HG02870 (cell line): ENCODE measurements at regions not wholly inside any gene's neighbourhood (a gene's known extent, or its start where the extent isn't known, plus 50 kb on each side); places are given as distances from the start of the nearest gene placed in this dataset.

Experiments used
- ATAC-seq: cut with Tn5 transposase; IDR thresholded peaks from one replicate; pipeline ENCODE4 v1.9.1; 2021; ENCODE audit warnings: mild to moderate bottlenecking, moderate library complexity; ENCODE audit not compliant: unreplicated experiment

DNA sequence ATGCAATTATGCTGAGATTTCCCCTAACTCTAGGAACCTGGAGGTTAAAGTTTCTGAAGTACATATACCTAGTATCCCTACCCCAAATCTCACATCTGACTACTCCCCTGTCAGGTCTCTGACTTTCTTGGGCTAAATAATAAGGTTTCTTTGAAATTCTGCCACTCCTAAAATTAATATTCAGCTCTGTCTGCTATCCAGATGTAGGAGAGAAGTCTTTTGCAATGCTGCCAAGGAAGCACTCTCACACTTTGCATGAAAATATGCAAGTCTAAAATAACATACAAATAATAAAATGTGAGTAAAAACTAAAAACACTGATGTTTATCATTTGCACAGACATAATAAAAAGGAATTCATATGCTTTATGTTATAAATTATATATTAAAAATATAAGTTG lies 196.9 kb upstream of the LRFN5 start:
- no peak for ATAC-seq

DNA sequence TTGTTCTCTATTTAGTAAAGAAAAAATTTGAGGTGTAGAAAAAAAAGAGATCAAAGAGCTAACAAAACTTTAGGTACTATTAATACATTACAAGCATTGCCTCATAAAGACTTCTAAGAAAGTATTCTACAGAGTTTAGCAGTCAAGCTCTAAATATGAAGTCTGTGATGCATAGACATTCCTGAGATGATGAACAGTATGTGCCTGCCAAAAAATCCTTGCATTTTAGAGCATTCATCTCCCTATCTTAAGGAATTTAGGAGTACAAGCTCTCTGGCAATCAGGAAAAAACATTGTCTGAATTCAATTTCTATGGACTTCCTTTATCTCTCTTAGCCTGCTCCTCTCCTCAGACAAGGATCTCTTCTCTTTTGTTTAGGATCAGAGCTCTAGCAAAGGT lies 202.6 kb upstream of the LRFN5 start:
- no peak for ATAC-seq

DNA sequence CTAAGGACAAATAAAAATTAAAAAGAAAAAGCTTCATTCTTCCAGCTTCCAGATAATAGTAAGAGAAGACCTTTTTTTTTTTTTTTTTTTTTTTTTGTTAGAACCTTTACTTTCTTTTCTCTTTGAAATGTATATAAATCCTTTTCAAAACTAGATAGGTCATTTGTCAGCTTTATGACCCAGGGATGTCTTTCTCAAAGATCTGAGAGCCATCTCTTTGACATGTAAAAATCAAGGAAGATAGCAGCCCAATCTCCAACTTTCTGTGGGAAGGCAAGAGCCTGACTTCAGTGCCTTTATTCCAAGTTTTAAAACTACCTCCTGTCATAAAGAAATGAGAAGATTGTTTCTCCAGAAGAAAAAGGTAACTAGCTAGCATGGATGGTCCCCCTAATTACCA lies 203.3 kb upstream of the LRFN5 start:
- no peak for ATAC-seq

DNA sequence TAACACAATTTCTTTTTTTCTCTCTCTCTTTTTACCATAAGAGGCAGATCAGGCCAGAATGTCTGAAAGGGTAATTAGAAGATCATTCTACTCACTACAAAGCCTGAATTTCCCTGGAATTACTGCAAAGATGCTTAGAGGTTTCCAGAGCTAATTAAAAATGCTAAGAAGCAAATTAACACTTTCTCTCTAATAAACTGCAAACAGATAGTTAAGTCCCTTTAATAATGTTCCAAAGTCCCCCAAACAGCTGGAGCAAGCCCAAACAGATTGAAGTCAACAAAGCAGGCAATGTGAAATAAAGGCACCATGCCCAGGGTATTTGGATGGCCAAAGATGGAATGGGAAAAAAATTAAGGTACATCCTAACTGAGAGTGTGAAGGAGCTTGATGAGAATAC lies 208.8 kb upstream of the LRFN5 start:
- no peak for ATAC-seq

DNA sequence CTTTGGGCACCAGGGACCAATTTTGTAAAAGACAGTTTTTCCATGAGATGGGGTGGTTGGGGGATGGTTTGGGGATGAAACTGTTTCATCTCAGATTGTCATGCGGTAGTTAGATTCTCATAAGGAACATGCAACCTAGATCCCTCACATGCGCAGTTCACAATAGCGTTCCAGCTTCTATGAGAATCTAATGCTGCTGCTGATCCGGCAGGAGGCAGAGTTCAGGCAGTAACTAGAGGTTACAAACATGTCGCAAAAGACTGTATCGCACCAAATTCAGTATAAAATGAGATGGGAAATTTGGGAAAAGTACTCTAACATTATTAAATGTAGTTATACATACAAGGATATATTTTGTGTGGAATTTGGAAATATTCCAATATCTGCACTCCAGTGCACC lies 213.2 kb upstream of the LRFN5 start:
- no peak for ATAC-seq

DNA sequence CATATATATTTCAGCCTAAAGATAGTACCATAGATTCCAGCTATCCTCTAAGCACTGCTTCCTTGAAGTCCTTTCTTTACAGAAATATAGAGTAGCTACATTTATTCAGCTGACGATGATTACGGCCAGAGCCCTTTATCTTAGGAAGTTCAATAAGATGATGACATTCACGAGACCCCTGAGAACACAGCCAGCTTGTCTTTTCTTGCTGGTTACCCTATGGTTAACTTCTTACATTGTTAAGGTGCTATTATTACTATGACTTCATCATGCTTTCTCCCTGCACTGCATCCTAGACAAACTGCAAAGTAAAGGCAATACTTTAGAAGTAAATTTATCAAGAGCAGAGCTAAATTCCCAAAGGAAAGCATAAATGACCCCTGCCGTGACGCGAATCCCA lies 214.4 kb upstream of the LRFN5 start:
- no peak for ATAC-seq

DNA sequence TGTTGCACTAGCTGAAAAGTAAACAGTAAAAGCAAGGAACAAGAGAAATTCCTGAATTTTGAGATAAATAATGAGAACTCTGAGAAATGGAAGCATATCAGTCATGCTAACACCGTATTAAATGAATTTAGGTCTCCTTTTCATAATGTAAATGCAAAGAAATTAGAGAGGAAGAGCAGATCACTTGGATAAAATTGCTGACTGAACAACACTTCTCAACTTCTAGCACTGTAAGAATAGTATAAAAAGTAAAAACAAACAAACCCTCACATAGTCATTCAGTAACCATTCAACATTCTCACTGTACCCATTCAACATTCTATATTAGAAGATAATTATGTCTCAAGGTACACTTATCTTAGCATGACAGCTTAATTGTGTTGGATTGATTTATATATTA lies 217.3 kb upstream of the LRFN5 start:
- ATAC-seq, result no peak

DNA sequence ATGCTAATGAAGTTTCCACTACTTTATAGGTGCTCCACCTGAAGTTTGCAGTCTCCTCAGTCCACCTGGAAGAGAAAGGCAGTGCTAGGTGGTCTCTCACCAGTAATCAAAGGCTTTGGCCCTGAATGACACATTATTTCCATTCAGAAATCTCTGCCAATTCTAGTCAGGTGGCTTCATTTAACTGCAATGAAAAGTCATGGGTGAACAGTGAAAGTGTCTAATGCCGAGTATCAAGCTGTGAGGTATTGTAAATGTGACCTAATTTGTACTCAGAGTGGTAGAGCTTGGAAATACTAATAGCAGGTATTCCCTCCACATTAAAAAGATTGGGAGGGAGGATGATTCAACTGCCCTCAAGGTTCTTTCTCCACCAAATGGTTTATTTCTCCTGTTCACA lies 220.9 kb upstream of the LRFN5 start:
- ATAC-seq, result no peak

DNA sequence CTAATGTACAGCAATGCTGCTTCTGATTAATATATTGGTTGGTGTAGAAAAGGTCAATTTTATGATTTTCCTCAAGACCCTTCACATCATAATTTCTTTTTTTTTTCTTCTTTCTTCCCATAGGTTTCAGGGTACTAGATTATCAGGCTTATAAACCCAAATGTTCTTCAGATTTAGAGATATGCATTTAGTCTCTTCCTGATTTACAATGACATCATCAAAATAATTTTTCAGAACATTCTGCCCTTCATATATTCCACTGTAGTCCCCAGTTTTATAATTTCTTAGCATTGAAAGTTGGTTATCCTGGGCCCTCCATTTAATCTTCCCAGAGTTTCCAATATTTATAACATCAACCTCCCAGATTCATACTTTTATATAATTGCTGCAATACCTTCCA lies 226.7 kb upstream of the LRFN5 start:
- ATAC-seq, result no peak

DNA sequence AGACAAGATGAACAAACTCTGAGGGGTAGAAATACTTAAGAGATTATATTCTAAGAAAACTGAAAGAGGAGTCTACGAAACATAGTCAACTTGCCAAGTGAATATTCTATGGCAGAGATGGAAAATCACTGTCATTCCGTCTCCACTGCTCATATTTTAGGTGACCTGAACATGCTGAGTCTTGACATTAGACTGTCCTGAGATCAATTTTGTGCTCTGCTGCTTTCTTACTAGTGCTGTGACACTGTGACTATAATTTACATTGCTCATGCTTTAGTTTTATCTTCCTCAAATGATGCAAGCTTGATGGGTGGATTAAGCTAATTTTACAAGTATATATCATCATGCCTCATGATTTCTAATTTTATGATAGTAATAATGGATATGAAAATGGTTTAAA lies 228.2 kb upstream of the LRFN5 start:
- no peak for ATAC-seq

DNA sequence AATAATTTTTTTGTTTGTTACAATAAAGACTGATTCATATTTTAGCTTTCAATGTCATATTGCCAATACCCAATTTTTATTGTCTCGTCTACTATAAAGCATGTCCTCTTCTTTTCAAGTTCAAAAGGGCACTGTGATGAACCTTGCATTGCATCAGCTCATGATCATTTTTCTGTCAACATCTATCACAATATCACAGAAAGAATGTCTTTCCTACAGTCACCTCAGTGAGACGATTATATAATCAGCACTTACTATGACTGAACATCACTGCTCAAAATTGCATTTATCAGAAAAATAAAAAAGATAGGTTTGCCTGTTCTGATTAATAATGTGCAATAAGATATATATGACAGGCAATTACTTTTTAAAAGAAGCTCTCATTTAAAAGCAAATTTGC lies 228.7 kb upstream of the LRFN5 start:
- no peak for ATAC-seq

DNA sequence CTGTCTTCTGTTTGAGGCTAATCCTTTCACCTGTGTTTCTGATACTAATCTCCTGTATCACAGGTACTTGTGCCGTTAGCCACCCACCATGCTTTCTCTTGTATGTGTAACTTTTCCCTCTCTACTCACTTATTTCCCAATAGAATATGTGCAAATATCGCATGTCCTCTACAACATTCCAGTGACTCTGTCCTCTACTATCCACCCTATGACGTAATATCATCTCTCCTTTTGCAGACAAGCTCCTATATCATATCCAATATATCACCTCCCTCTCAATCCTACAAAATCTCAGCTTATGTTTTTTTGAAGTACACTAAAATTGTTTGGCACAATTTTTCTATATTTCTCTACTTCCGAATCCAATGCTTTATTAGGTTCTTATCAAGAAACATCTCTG lies 232.6 kb upstream of the LRFN5 start:
- no peak for ATAC-seq

DNA sequence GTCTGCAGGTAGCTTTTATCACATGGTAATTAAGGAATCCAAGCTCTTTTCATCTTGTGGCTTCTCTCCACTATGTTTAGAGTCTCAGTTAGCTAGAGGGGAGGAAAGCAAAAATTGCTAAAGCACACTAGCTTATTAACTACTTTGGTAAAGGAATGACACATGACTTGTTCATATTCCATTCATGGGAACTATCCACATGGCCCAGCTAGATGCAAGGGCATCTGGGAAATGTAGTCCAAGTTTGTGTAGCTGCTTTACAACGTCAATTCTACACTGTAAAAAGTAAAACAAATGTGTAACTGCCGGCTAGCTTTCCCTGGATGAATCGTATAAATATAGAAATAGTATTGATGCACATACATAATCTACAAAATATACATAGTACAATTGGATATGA lies 244.5 kb upstream of the LRFN5 start:
- no peak for ATAC-seq

DNA sequence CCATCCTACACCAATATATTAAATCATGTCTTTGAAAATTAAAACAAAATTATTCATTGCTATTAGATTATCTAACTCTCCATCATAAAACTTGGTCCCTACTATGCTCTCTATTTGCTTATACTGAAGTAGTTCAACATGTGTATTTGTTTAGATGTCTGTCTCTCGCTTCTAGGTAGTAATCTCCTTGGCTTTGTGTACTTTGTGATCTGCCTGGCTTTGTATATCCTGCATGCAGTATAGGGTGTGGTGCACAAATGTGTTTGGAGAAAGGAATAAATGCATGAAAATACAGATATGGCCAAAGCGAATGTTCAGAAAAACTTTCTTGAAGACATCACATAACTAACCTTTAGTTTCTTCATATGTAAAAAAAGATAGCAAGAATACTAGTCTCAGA lies 246.6 kb upstream of the LRFN5 start:
- ATAC-seq, result no peak

DNA sequence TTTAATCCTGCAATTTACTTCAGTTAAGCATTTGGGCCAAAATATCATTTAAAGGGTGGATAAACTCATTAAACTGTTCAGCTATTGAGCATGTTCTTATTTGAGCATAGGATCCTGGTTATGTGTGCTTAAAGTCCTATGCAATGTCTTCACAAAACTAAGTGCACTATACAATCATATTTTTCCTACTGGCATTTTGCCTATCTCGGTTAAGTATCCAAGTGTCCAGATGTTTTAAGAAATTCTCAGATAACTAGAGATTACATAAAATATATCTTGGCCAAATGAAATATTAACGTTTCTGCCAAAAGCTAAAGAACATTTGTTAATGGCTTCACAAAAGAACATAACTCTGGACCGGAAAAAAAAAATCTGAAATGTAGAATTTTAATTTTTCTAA lies 250.8 kb upstream of the LRFN5 start:
- ATAC-seq, result no peak

DNA sequence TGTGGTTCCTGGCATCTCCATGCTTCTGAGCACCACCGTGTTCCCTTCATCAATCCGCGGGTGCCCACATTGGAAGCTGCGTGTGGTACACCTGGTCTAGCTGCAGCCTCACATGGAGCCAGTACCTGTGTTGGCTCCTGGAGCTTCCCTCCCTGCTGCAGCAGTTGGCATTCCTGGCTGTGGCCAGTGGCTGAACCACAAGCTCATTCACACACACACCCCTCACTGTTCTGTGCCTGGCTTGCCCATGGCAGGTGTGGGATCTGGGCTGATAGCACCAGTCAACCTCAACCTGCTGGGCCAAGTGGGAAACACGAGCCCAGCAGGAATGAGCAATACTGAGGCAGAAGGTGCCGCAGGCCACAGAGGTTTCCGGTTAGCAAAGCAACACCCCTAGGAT lies 256.2 kb upstream of the LRFN5 start:
- ATAC-seq, result no peak

DNA sequence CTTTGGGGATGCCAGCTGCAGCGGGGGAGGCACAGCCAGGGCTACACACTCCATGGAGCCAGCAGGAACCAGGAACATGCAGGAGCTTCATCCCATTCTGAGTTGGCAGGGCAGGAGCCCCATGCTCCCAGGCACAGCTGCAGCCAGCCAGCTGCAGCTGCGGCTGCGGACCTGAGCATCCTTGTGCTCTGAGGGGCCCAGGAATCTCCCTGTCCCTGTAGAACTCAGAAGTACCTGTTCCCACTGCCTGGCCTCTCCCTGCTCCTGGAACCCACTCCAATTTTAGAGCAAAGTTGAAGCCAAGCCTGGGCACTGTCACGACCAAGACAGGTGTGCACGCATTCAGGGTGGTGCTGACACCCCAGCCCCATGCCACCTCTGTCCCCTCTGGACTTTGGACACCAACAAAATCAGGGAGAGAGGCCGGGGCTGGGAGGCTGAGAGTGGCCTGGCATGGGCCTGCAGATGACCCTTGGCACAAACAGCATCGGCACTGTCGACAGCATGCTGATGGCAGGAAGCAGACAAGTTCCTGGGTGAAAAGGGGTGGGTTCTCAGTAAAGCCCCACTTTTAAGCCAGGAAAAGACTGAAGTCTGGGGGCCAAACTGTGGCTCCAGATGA lies 257.3 kb upstream of the LRFN5 start:
- ATAC-seq, result no peak

DNA sequence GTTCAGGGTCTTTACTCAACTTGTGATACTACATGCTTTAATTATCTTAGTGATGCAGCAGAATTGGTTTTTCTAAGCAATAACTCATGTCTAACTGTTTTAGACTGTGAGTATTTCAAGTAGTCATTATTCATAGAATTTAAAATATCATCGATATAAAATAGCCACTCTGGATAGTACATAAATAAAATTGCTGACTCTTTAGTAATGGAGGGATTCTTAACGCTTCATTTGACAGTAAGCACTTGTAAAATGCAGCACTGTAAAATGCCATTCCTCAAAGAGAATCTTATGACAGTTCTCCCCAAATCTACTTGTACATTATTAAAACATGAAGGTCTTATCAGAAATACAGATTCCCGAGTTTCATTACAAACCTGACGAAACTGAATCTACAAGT lies 262.8 kb upstream of the LRFN5 start:
- no peak for ATAC-seq

DNA sequence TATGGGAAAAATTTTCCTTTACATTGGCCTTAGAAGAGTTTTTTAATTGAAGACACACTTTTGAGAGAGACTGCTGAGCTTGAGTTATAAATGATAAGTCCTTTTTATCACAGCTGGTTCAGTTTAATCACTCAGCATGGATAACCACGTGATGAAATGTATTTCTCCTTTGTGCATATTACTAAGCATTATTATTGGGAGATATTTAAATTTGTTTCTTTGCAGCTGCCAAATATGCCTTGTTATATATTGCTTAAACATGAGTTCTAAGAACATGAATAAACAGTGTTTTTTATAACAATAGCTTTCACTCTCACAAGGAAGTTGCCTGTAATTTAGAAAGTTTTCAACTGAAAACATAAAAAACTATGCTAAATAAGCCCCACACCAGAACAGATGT lies 293.5 kb upstream of the LRFN5 start:
- no peak for ATAC-seq

DNA sequence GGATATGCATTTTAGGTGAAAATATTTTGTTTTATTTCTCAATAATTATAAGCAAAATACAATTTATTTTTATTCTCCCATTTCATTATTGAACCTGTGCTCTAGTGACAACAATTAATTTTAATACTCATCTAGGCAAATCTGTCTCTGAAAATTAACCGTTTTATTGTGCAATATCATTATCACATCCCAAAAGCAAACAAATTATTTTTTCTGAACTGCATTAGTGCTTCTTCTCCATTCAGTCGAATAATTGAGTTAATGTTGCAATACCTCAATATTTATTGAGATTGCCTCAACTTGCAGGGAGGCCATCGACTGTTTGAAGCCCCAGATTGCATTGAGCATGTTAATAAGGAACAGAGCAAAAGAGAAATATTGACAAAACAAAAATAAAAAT lies 303.2 kb upstream of the LRFN5 start:
- ATAC-seq, result no peak

DNA sequence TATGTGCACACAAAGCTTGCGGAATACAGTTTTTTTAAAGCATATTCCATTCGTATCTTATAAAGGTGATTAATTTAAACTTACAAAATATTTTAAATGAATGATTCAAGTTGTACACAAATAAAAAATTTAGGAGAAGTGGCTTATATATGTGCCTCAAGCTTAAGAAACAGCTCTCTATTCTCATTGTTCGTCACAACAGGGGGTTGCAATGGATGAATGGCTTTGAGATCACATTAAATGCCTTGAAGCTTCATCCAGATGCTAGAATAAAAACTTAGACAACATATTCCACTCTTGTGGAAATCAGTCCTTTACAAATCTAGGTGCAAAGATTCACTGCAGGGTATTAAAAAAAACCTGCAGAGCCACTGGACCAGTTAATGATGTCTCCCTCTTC lies 303.9 kb upstream of the LRFN5 start:
- no peak for ATAC-seq

DNA sequence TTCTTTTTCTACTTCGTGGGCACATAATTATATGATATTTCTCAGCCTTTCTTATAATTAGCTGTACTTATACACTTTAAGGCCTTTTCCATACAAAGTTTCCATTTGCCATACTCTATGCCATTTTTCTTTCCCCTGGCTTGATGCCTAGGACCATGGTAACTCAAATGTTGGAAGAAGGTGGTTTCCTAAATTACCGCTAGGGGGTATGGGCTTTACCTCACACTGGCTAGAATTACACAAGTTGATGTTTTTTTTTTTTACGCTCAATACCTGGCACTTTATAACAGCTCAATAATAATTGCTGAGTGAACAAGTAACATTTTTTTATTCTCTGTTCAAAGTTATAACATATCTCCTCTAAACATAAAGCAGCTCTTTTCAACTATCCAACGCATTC lies 306.8 kb upstream of the LRFN5 start:
- ATAC-seq, result no peak

DNA sequence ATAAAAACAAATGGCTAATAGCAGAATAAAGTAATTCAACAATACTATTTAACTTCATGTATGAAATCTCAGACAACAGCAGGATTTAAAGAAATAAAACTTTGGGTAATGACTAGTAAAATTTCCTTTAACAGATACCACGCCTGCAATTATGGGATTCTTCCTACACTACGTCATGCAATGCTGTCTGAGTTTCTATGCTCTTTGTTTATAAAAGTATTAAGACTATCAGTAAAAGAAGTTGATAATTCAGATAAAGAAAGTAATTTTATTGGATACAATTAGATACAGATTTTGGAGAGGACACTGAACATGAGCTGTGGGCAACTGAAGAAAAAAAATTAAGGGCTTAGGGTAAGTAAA lies 308.4 kb upstream of the LRFN5 start:
- ATAC-seq, result no peak
